B cell (primary cell): ENCODE measurements at regions not wholly inside any gene's neighbourhood (a gene's known extent, or its start where the extent isn't known, plus 50 kb on each side); places are given as distances from the start of the nearest gene placed in this dataset.

Experiments
- ATAC-seq: fragments of 200-7000 bp; cut with Tn5 transposase; one replicate; pipeline ENCODE4 v1.10.0; 2021; ENCODE audit warnings: low read depth, mild to moderate bottlenecking, moderate number of reproducible peaks, moderate library complexity
- CTCF ChIA-PET: fragments of 350-600 bp; sonication (Branson Sonifier 250); formaldehyde crosslinking; loops from one replicate; lab custom pipeline; 2021; ENCODE audit warnings: antibody characterized with exemption, inconsistent platforms; lab: Charles Lee
- POLR2A ChIA-PET: fragments of 350-600 bp; sonication (Branson Sonifier 250); formaldehyde crosslinking; loops from one replicate; lab custom pipeline; 2021; ENCODE audit warnings: antibody characterized with exemption; lab: Charles Lee
- DNase-seq: peaks from one replicate; pipeline ENCODE4 v3.0.0; 2013
- H2AFZ ChIP-seq: 2 replicates; pipeline ENCODE4 v1.6.1; 2012; ENCODE audit warnings: mild to moderate bottlenecking, low read depth, low read length; ENCODE audit not compliant: insufficient read depth, poor library complexity, severe bottlenecking
- H3K27ac ChIP-seq, 2 donors: 1 replicate in 1 of 2; 2 replicates in 1 of 2; pipeline ENCODE4 v1.5.1; 2012 to 2013; ENCODE audit warnings: low read length in 2 of 2, mild to moderate bottlenecking in 2 of 2, moderate library complexity in 1 of 2
- H3K27me3 ChIP-seq, 4 experiments: fragments of 200-600 bp in 1 of 4; sonication (generic) in 1 of 4; replicated peaks in 1 of 4; 1 replicate in 2 of 4; 2 replicates in 2 of 4; pipeline versions ENCODE4 v1.6.1 to v1.7.0; 2013 to 2016; ENCODE audit warnings: low read length in 3 of 4, mild to moderate bottlenecking in 2 of 4, mixed read lengths in 1 of 4, moderate library complexity in 1 of 4; ENCODE audit not compliant: insufficient read depth in 4 of 4, control insufficient read depth in 3 of 4; ENCODE audit errors: control extremely low read depth in 1 of 4
- H3K36me3 ChIP-seq, 2 experiments: replicated peaks in 1 of 2; 1 replicate in 1 of 2; 2 replicates in 1 of 2; pipeline versions ENCODE4 v1.6.1 to v1.7.1; 2013; ENCODE audit warnings: low read length in 1 of 2; ENCODE audit not compliant: insufficient read depth in 2 of 2, control insufficient read depth in 1 of 2; ENCODE audit errors: control extremely low read depth in 1 of 2, extremely low read depth in 1 of 2
- H3K4me1 ChIP-seq, 2 donors: fragments of 200-600 bp in 1 of 2; sonication (generic) in 1 of 2; 1 replicate in 1 of 2; 2 replicates in 1 of 2; pipeline versions ENCODE4 v1.5.1 to v1.6.1; 2013 to 2017; ENCODE audit warnings: low read length in 2 of 2; ENCODE audit not compliant: control insufficient read depth in 2 of 2, insufficient read depth in 2 of 2
- H3K4me2 ChIP-seq: replicated peaks from 2 replicates; pipeline ENCODE3; 2012; ENCODE audit warnings: mild to moderate bottlenecking, low read depth, low read length; ENCODE audit not compliant: poor library complexity, severe bottlenecking
- H3K4me3 ChIP-seq, 5 experiments: fragments of 200-600 bp in 1 of 5; sonication (generic) in 1 of 5; 1 replicate in 3 of 5; 2 replicates in 2 of 5; pipeline versions ENCODE4 v1.5.1 to v1.7.0; 2011 to 2016; ENCODE audit warnings: low read length in 4 of 5, mild to moderate bottlenecking in 4 of 5, low read depth in 2 of 5, control low read depth in 1 of 5, moderate library complexity in 1 of 5; ENCODE audit not compliant: insufficient read depth in 1 of 5; ENCODE audit errors: control extremely low read depth in 1 of 5, extremely low read depth in 1 of 5
- H3K79me2 ChIP-seq: fragments of 200-600 bp; sonication (generic); one replicate; pipeline ENCODE4 v1.6.0; 2016; ENCODE audit warnings: low read length; ENCODE audit not compliant: control insufficient read depth, insufficient read depth
- H3K9ac ChIP-seq: fragments of 200-600 bp; sonication (generic); 2 replicates; pipeline ENCODE4 v1.6.1; 2017; ENCODE audit warnings: mild to moderate bottlenecking, low read length, moderate library complexity
- H3K9me3 ChIP-seq, 3 donors: one replicate each; pipeline versions ENCODE4 v1.6.1 to v1.7.1; 2013; ENCODE audit warnings: low read length in 2 of 3; ENCODE audit not compliant: control insufficient read depth in 2 of 3, insufficient read depth in 1 of 3; ENCODE audit errors: control extremely low read depth in 1 of 3
- H4K20me1 ChIP-seq: 2 replicates; pipeline ENCODE4 v1.6.0; 2012; ENCODE audit warnings: mild to moderate bottlenecking, low read length; ENCODE audit not compliant: insufficient read depth, control insufficient read depth, poor library complexity, severe bottlenecking
- H3K27ac Mint-ChIP-seq: one replicate; pipeline ENCODE4 v1.8.0; 2021; ENCODE audit warnings: mixed read lengths
- H3K27me3 Mint-ChIP-seq: one replicate; pipeline ENCODE4 v1.8.0; 2021; ENCODE audit warnings: mixed read lengths
- H3K4me1 Mint-ChIP-seq: one replicate; pipeline ENCODE4 v1.8.0; 2021; ENCODE audit warnings: mixed read lengths
- H3K4me3 Mint-ChIP-seq: one replicate; pipeline ENCODE4 v1.8.0; 2021; ENCODE audit warnings: mixed read lengths
- H3K9me3 Mint-ChIP-seq: one replicate; pipeline ENCODE4 v1.8.0; 2022; ENCODE audit warnings: mixed read lengths; ENCODE audit not compliant: insufficient read depth
- EZH2 ChIP-seq: IDR thresholded peaks from 2 replicates; pipeline ENCODE4 v1.6.1; 2012; ENCODE audit warnings: borderline replicate concordance, low read depth, mild to moderate bottlenecking, moderate library complexity, low read length; ENCODE audit not compliant: insufficient read depth, poor library complexity, severe bottlenecking
- WGBS: methylation state at CpG from one replicate; pipeline ENCODE4 v1.1.5; 2013; ENCODE audit warnings: missing lambda C conversion rate; ENCODE audit not compliant: insufficient coverage; 5-methylcytosine and 5-hydroxymethylcytosine counted together
- intact Hi-C: fragments of 100-400 bp; cut with micrococcal nuclease; formaldehyde crosslinking; loops from one replicate; pipeline ENCODE4 v1.10.0; 2022
- TF ChIP-seq, protein P1 (sequence below): fragments of 200-600 bp; IDR thresholded peaks from one replicate; pipeline ENCODE4 v1.8.0; 2022; ENCODE audit warnings: antibody characterized with exemption, mild to moderate bottlenecking

DNA sequence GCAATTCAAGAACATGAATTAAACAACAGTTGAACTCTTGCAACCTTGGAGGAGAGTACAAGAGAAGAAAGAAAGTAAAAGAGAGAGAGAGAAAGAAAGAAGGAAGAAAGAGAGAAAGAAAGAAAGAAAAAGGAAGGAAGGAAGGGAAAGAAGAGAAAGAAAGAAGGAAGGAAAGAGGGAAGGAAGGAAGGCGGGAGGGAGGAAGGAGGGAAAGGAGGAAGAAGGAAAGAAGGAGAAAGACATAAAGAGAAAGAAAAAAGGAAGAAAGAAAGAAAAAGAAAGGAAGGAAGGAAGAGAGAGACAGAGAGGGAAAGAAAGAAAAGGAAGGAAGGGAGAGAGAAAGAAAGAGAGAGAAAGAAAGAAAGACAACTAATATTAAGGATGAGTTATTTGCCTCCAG, 1106.7 kb downstream of the TYW1 start:
- no peak for ATAC-seq
- no peak overlapping the region for H3K4me3 ChIP-seq
- no peaks in the 10 kb centered on the region for H4K20me1 ChIP-seq
- DNase-seq: no peak
- H3K27ac ChIP-seq: no peak overlapping the region
- H3K4me2 ChIP-seq: no peak overlapping the region
- peaks cover 3% of the 10 kb centered on the region for H3K9me3 Mint-ChIP-seq
- peaks cover 0 to 12% (median 0%) of the 10 kb centered on the region in 3 donors for H3K9me3 ChIP-seq
- no peaks in the 10 kb centered on the region for H3K79me2 ChIP-seq
- no peaks in the 10 kb centered on the region for H3K27me3 ChIP-seq
- H3K4me1 ChIP-seq: no peaks in the 10 kb centered on the region
- H3K4me1 Mint-ChIP-seq: no peaks in the 10 kb centered on the region
- ChIA-PET POLR2A (no interaction called here), CTCF (no interaction called here)
- no peak overlapping the region for H3K9ac ChIP-seq
- TF ChIP-seq, protein P1, sequence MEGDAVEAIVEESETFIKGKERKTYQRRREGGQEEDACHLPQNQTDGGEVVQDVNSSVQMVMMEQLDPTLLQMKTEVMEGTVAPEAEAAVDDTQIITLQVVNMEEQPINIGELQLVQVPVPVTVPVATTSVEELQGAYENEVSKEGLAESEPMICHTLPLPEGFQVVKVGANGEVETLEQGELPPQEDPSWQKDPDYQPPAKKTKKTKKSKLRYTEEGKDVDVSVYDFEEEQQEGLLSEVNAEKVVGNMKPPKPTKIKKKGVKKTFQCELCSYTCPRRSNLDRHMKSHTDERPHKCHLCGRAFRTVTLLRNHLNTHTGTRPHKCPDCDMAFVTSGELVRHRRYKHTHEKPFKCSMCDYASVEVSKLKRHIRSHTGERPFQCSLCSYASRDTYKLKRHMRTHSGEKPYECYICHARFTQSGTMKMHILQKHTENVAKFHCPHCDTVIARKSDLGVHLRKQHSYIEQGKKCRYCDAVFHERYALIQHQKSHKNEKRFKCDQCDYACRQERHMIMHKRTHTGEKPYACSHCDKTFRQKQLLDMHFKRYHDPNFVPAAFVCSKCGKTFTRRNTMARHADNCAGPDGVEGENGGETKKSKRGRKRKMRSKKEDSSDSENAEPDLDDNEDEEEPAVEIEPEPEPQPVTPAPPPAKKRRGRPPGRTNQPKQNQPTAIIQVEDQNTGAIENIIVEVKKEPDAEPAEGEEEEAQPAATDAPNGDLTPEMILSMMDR: no peak
- no peak for TF ChIP-seq EZH2
- H3K4me3 Mint-ChIP-seq: no peak overlapping the region
- WGBS: 84% methylated on average over 1 of the region's 1 CpG
- H3K27me3 Mint-ChIP-seq: no peaks in the 10 kb centered on the region
- no peaks in the 10 kb centered on the region for H3K36me3 ChIP-seq
- H2AFZ ChIP-seq: no peak overlapping the region
- intact Hi-C loops: no loop called here
- no peak overlapping the region for H3K27ac Mint-ChIP-seq

GRCh38 chr7:68107261-68107660, 1110.6 kb downstream of the TYW1 start:
- DNase-seq (no peak), ATAC-seq (no peak)
- H3K4me1 ChIP-seq: no peaks in the 10 kb centered on the region
- no peak overlapping the region for H3K4me3 Mint-ChIP-seq
- H3K27ac Mint-ChIP-seq: no peak overlapping the region
- peaks cover 3% of the 10 kb centered on the region for H3K9me3 Mint-ChIP-seq
- H3K27ac ChIP-seq: no peak overlapping the region
- no peak overlapping the region for H3K4me2 ChIP-seq
- intact Hi-C loops: no loop called here
- TF ChIP-seq, protein P1: no peak
- TF ChIP-seq EZH2: no peak
- ChIA-PET CTCF (no interaction called here), POLR2A (no interaction called here)
- H3K36me3 ChIP-seq: no peaks in the 10 kb centered on the region
- no peak overlapping the region for H3K9ac ChIP-seq
- no peaks in the 10 kb centered on the region for H3K79me2 ChIP-seq
- H4K20me1 ChIP-seq: no peaks in the 10 kb centered on the region
- H3K27me3 ChIP-seq: no peaks in the 10 kb centered on the region
- no CpG with 5 or more reads among the region's 11 CpGs for WGBS
- no peaks in the 10 kb centered on the region for H3K27me3 Mint-ChIP-seq
- no peak overlapping the region for H3K4me3 ChIP-seq
- no peak overlapping the region for H2AFZ ChIP-seq
- H3K4me1 Mint-ChIP-seq: no peaks in the 10 kb centered on the region
- peaks cover 0 to 7% (median 0%) of the 10 kb centered on the region in 3 donors for H3K9me3 ChIP-seq
